PC-9 (cell line): ENCODE measurements at regions not wholly inside any gene's neighbourhood (a gene's known extent, or its start where the extent isn't known, plus 50 kb on each side); places are given as distances from the start of the nearest gene placed in this dataset.

Source experiments
- CTCF ChIP-seq: fragments of 200-600 bp; sonication (generic); conservative IDR thresholded peaks from 2 replicates; pipeline ENCODE4 v1.6.1; 2017; ENCODE audit warnings: mixed run types, antibody characterized with exemption, mild to moderate bottlenecking, moderate library complexity
- EZH2 ChIP-seq: fragments of 200-600 bp; sonication (generic); IDR thresholded peaks from 2 replicates; pipeline ENCODE4 v1.8.0; 2017; ENCODE audit warnings: antibody characterized with exemption, low read depth

GRCh38 chr15:46041905-46042304 lies 407.1 kb downstream of the SQOR start:
- TF ChIP-seq CTCF, result no peak
- no peak for TF ChIP-seq EZH2
